Keratinocyte (primary cell): ENCODE measurements at regions not wholly inside any gene's neighbourhood (a gene's known extent, or its start where the extent isn't known, plus 50 kb on each side); places are given as distances from the start of the nearest gene placed in this dataset.
A peak's percentile ranks its signal among the peaks of the same experiment; 100 is the strongest.

Source experiments
- DNase-seq: peaks from one replicate; pipeline ENCODE4 v3.0.0-alpha.2; 2011; ENCODE audit warnings: low read depth, missing footprints, low spot score
- FAIRE-seq: peaks from 2 replicates; lab custom pipeline; 2011; peaks lifted over from hg19 to GRCh38; lab: Jason Lieb, UNC
- H2AFZ ChIP-seq: 2 replicates; pipeline ENCODE4 v1.6.0; 2012; ENCODE audit warnings: low read length, control low read depth, inconsistent platforms; ENCODE audit not compliant: control insufficient read depth
- H3K27ac ChIP-seq: 2 replicates; pipeline ENCODE4 v1.5.1; 2011; ENCODE audit warnings: low read length; ENCODE audit not compliant: control insufficient read depth, insufficient read depth
- H3K27me3 ChIP-seq: 3 replicates; pipeline ENCODE4 v1.6.0; 2011; ENCODE audit warnings: low read length; ENCODE audit not compliant: control insufficient read depth, insufficient read depth; ENCODE audit errors: extremely low read depth
- H3K36me3 ChIP-seq, 2 experiments: 2 replicates in 1 of 2; 3 replicates in 1 of 2; pipeline ENCODE4 v1.5.1; 2011; ENCODE audit warnings: low read length in 2 of 2, mild to moderate bottlenecking in 1 of 2; ENCODE audit not compliant: control insufficient read depth in 2 of 2, insufficient read depth in 2 of 2; ENCODE audit errors: extremely low read depth in 1 of 2
- H3K4me1 ChIP-seq: 3 replicates; pipeline ENCODE4 v1.5.1; 2011; ENCODE audit warnings: low read length; ENCODE audit not compliant: control insufficient read depth, insufficient read depth; ENCODE audit errors: extremely low read depth
- H3K4me2 ChIP-seq: 3 replicates; pipeline ENCODE4 v1.6.0; 2011; ENCODE audit warnings: low read depth, low read length; ENCODE audit not compliant: control insufficient read depth, insufficient read depth; ENCODE audit errors: extremely low read depth
- H3K4me3 ChIP-seq, 3 experiments: fragments of 200-600 bp in 1 of 3; sonication (generic) in 1 of 3; 2 replicates in 2 of 3; 3 replicates in 1 of 3; pipeline ENCODE4 v1.5.1; 2011 to 2016; ENCODE audit warnings: low read length in 3 of 3, mild to moderate bottlenecking in 3 of 3, control low read depth in 2 of 3, inconsistent platforms in 1 of 3, low read depth in 1 of 3, mixed read lengths in 1 of 3, mixed run types in 1 of 3, moderate library complexity in 1 of 3; ENCODE audit not compliant: control insufficient read depth in 2 of 3, insufficient read depth in 2 of 3; ENCODE audit errors: extremely low read depth in 1 of 3
- H3K79me2 ChIP-seq: 2 replicates; pipeline ENCODE4 v1.6.0; 2012; ENCODE audit warnings: low read length; ENCODE audit not compliant: control insufficient read depth, insufficient read depth
- H3K9ac ChIP-seq: 3 replicates; pipeline ENCODE4 v1.6.0; 2011; ENCODE audit warnings: low read length; ENCODE audit not compliant: control insufficient read depth, insufficient read depth; ENCODE audit errors: extremely low read depth
- H3K9me1 ChIP-seq: 3 replicates; pipeline ENCODE4 v1.6.0; 2011; ENCODE audit warnings: low read length; ENCODE audit not compliant: control insufficient read depth, insufficient read depth; ENCODE audit errors: extremely low read depth
- H3K9me3 ChIP-seq: 2 replicates; pipeline ENCODE4 v1.5.1; 2012; ENCODE audit warnings: low read depth, low read length; ENCODE audit not compliant: control insufficient read depth
- H4K20me1 ChIP-seq: 3 replicates; pipeline ENCODE4 v1.6.0; 2011; ENCODE audit warnings: low read length; ENCODE audit not compliant: control insufficient read depth, insufficient read depth; ENCODE audit errors: extremely low read depth
- EZH2 ChIP-seq: IDR thresholded peaks from one replicate; pipeline ENCODE4 v1.6.1; 2012; ENCODE audit warnings: inconsistent platforms, mild to moderate bottlenecking, low read length, moderate library complexity
- dilution Hi-C: fragments of 300-500 bp; cut with MboI; formaldehyde crosslinking; loops from one replicate; pipeline ENCODE4 v1.7.0; 2020; ENCODE audit warnings: low sequenced_read_pairs; ENCODE audit not compliant: extremely low pct_ligation_motif_present
- TF ChIP-seq, protein P1 (sequence below), 3 experiments: IDR thresholded peaks in 1 of 3; conservative IDR thresholded peaks in 1 of 3; optimal IDR thresholded peaks in 1 of 3; 2 replicates in 2 of 3; 3 replicates in 1 of 3; pipeline versions ENCODE3 to v1.5.1; 2011; ENCODE audit warnings: low read length in 3 of 3, mild to moderate bottlenecking in 3 of 3, moderate library complexity in 2 of 3, control low read depth in 1 of 3, inconsistent platforms in 1 of 3; ENCODE audit not compliant: insufficient read depth in 2 of 3; ENCODE audit errors: extremely low read depth in 1 of 3

DNA sequence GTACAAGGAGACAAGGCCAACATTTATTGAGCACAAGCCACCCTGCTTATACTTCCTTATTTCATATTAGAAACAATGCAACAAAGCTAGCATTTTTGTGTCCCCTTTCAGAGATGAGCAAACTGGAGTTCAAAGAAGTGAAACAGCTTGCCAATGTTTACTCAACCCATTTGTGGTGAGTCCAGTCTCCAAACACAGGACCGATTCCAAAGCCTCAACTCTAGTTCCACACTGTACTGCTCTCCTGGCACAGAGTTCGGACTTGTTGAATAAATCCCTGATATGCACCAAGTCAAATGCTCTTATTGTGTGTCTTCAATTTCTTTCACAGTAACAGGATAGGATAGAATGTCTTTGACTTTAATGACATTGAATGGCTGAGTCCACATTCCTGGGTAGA, 604.8 kb upstream of the BRINP1 start:
- Histone ChIP-seq H4K20me1 (no peaks in the 10 kb centered on the region), H3K9me1 (no peaks in the 10 kb centered on the region), H3K27me3 (no peaks in the 10 kb centered on the region), H3K4me2 (no peak overlapping the region), H3K79me2 (no peaks in the 10 kb centered on the region), H3K36me3 (no peaks in the 10 kb centered on the region), H3K9ac (no peak overlapping the region), H3K4me1 (peaks cover 11% of the 10 kb centered on the region), H3K27ac (no peak overlapping the region), H2AFZ (no peak overlapping the region), H3K9me3 (no peaks in the 10 kb centered on the region), H3K4me3 (no peak overlapping the region)
- no peak for TF ChIP-seq EZH2
- TF ChIP-seq, protein P1, sequence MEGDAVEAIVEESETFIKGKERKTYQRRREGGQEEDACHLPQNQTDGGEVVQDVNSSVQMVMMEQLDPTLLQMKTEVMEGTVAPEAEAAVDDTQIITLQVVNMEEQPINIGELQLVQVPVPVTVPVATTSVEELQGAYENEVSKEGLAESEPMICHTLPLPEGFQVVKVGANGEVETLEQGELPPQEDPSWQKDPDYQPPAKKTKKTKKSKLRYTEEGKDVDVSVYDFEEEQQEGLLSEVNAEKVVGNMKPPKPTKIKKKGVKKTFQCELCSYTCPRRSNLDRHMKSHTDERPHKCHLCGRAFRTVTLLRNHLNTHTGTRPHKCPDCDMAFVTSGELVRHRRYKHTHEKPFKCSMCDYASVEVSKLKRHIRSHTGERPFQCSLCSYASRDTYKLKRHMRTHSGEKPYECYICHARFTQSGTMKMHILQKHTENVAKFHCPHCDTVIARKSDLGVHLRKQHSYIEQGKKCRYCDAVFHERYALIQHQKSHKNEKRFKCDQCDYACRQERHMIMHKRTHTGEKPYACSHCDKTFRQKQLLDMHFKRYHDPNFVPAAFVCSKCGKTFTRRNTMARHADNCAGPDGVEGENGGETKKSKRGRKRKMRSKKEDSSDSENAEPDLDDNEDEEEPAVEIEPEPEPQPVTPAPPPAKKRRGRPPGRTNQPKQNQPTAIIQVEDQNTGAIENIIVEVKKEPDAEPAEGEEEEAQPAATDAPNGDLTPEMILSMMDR (optimal IDR thresholded peaks at IDR 0.05 in 1 of 3, IDR thresholded peaks at IDR 0.05 in 1 of 3, conservative IDR thresholded peaks at IDR 0.05 in 1 of 3; ENCODE audit: extremely low read depth in 1 of 3, insufficient read depth in 2 of 3, low read length in 3 of 3), result no peak
- no peak for FAIRE-seq
- no peak for DNase-seq
- dilution Hi-C loops, result no loop called here

DNA sequence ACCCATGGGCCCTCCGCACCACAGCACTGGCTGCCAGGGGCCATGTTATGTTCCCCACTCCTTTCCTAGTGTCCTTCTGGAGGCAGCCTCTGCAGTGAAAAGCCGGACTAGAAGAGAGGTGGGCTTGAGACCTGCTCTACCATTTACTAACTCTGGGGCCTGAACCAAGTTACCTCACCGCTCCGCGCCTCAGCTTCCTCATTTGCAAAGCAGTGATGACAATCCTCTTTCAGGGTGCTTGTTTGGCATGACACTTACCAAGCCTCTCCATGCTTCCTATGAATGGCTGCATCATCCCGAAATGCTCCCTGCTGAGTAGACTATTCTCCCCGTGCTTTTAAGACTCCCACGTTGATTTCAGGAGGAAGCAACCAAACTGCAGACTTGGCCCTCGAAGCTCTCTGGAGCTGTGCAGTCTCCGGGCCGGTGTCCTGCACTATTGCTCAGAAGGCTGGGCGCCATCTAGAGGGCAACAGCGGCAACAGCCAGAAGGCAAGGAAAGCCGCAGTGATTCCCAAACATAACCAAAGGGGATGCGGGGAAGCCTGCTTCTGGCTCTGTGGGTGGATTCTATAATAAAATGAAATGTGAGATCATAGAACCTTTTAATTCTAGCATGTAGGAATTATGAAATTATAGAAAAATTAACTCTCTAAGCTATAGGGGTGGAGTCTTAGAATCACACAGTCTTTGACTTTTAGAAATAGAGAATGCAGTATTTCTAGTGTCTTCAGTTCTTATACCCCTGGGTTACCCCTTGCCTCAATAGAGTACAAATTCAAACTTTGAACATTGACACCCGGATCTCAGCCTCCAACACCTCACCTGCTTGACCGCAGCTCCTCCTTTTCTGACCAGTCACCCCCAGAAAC, 599.8 kb upstream of the BRINP1 start:
- H3K9me3 ChIP-seq, result no peaks in the 10 kb centered on the region
- H2AFZ ChIP-seq, result no peak overlapping the region
- DNase-seq, result no peak
- no peaks in the 10 kb centered on the region for H3K27me3 ChIP-seq
- H4K20me1 ChIP-seq, result no peaks in the 10 kb centered on the region
- no peaks in the 10 kb centered on the region for H3K9me1 ChIP-seq
- TF ChIP-seq, protein P1 (optimal IDR thresholded peaks at IDR 0.05 in 1 of 3, IDR thresholded peaks at IDR 0.05 in 1 of 3, conservative IDR thresholded peaks at IDR 0.05 in 1 of 3; ENCODE audit: extremely low read depth in 1 of 3, insufficient read depth in 2 of 3, low read length in 3 of 3), result peak; percentile 81 to 91 (median 86)
- no peak for TF ChIP-seq EZH2
- no peak overlapping the region for H3K9ac ChIP-seq
- no peak for FAIRE-seq
- H3K4me1 ChIP-seq, result peaks cover 4% of the 10 kb centered on the region
- H3K79me2 ChIP-seq, result no peaks in the 10 kb centered on the region
- H3K4me2 ChIP-seq, result no peak overlapping the region
- no peaks in the 10 kb centered on the region for H3K36me3 ChIP-seq
- dilution Hi-C loops, result no loop called here
- H3K27ac ChIP-seq, result no peak overlapping the region
- H3K4me3 ChIP-seq, result no peak overlapping the region
